GM12872 (cell line): ENCODE measurements at regions not wholly inside any gene's neighbourhood (a gene's known extent, or its start where the extent isn't known, plus 50 kb on each side); places are given as distances from the start of the nearest gene placed in this dataset.

Source experiments
- CTCF ChIP-seq: IDR thresholded peaks from 3 replicates; pipeline ENCODE4 v1.5.1; 2011; ENCODE audit warnings: low read depth, mild to moderate bottlenecking, low read length, moderate library complexity; ENCODE audit not compliant: insufficient read depth

GRCh38 chr6:54710456-54710855 lies 136.1 kb upstream of the FAM83B start:
- TF ChIP-seq CTCF = no peak

GRCh38 chr6:54716010-54716409 lies 130.6 kb upstream of the FAM83B start:
- no peak for TF ChIP-seq CTCF

- TF ChIP-seq CTCF = no peak
Measured at GRCh38 chr6:54716877-54717276, 129.7 kb upstream of the FAM83B start.

GRCh38 chr6:54717849-54718455 lies 128.6 kb upstream of the FAM83B start:
- peak; percentile 81 for TF ChIP-seq CTCF

- no peak for TF ChIP-seq CTCF
Measured at GRCh38 chr6:54718541-54719023, 128.0 kb upstream of the FAM83B start.

GRCh38 chr6:54719131-54719530 lies 127.4 kb upstream of the FAM83B start:
- no peak for TF ChIP-seq CTCF

GRCh38 chr6:54719633-54720032 lies 126.9 kb upstream of the FAM83B start:
- no peak for TF ChIP-seq CTCF
